ENCODE measurements at regions not wholly inside any gene's neighbourhood (a gene's known extent, or its start where the extent isn't known, plus 50 kb on each side); places are given as distances from the start of the nearest gene placed in this dataset.

DNA sequence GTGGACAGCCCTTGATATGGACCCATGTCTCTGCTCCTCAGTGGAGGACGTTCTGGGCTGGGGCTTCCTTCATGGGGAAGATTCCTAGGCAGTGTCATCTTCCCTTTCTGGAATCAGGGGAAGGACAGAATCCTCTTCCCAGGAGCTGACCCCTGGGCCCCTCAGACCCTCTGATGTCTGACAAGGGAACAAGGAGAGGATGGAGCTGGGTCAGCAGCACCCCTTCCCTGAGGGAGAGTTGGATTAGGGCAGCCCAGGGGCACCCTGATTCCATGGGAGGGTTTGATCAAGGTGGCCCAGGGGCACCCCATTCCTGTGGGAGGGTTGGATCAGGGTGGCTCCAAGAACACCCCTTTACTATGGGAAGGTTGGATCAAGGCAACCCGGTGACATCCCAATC, 86.5 kb downstream of the ACKR3 start:
- H3K27ac ChIP-seq (ENCODE audit: extremely low read depth, low read depth, low read length) = no peak overlapping the region
- ChIA-PET CTCF (ENCODE audit: low intra/inter-chr PET ratio) (no interaction called here), POLR2A (no interaction called here)
- H3K36me3 ChIP-seq (ENCODE audit: control insufficient read depth, insufficient read depth, low read length) = no peaks in the 10 kb centered on the region
- H3K4me3 ChIP-seq = no peak overlapping the region
- TF ChIP-seq ETS2 (tag; IDR thresholded peaks at IDR 0.05; ENCODE audit: borderline replicate concordance, poor library complexity, severe bottlenecking) = no peak
- no peak for TF ChIP-seq DMBX1 (CRISPR knock-in tag; IDR thresholded peaks at IDR 0.05; ENCODE audit: borderline replicate concordance)
- TF ChIP-seq, protein P1, sequence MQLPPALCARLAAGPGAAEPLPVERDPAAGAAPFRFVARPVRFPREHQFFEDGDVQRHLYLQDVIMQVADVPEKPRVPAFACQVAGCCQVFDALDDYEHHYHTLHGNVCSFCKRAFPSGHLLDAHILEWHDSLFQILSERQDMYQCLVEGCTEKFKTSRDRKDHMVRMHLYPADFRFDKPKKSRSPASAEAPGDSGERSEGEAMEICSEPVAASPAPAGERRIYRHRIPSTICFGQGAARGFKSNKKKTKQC (CRISPR knock-in tag; IDR thresholded peaks at IDR 0.05) = no peak
- no peak for TF ChIP-seq ZNF12 (CRISPR knock-in tag; IDR thresholded peaks at IDR 0.05)
- no peak for DNase-seq (ENCODE audit: extremely low read depth in 1 of 4, low spot score in 3 of 4)
- ATAC-seq = no peak
- in situ Hi-C loops (cut with MboI) (no loop called here), intact Hi-C loops (cut with micrococcal nuclease) (no loop called here)
- no peaks in the 10 kb centered on the region for H3K9me3 ChIP-seq (replicated peaks; ENCODE audit: control insufficient read depth, insufficient read depth, low read depth, low read length)
- H3K9ac ChIP-seq (ENCODE audit: insufficient read depth in 1 of 2, low read depth in 2 of 2, low read length in 2 of 2) = no peak overlapping the region
- H3K79me2 ChIP-seq (ENCODE audit: control insufficient read depth, insufficient read depth, low read length) = no peaks in the 10 kb centered on the region
- no peak overlapping the region for H3K4me2 ChIP-seq (ENCODE audit: insufficient read depth, low read length)
- H3K4me1 ChIP-seq (replicated peaks in 1 of 2; ENCODE audit: control insufficient read depth in 2 of 2, insufficient read depth in 2 of 2, low read length in 2 of 2) = no peaks in the 10 kb centered on the region
- no peak overlapping the region for H2AFZ ChIP-seq (ENCODE audit: low read depth, low read length)
- FAIRE-seq = no peak
- BruUV-seq (replicated peaks) = no TSS peak
- WGBS (ENCODE audit: insufficient coverage, low coverage, missing lambda C conversion rate) = 0% methylated on average over 1 of the region's 2 CpGs
- no peaks in the 10 kb centered on the region; a peak in 1 of 5 replicates for H3K27me3 ChIP-seq (ENCODE audit: control insufficient read depth in 2 of 2, insufficient read depth in 2 of 2, low read length in 2 of 2)
- no peaks in the 10 kb centered on the region for H4K20me1 ChIP-seq (replicated peaks; ENCODE audit: control insufficient read depth, insufficient read depth, low read length)
- H3K9me1 ChIP-seq (ENCODE audit: control insufficient read depth, insufficient read depth, low read length) = no peaks in the 10 kb centered on the region

- no peak for FAIRE-seq
- no peak for TF ChIP-seq ZBTB7A (IDR thresholded peaks at IDR 0.05; ENCODE audit: borderline replicate concordance, control insufficient read depth, low read depth, low read length)
- TF ChIP-seq, protein P2, sequence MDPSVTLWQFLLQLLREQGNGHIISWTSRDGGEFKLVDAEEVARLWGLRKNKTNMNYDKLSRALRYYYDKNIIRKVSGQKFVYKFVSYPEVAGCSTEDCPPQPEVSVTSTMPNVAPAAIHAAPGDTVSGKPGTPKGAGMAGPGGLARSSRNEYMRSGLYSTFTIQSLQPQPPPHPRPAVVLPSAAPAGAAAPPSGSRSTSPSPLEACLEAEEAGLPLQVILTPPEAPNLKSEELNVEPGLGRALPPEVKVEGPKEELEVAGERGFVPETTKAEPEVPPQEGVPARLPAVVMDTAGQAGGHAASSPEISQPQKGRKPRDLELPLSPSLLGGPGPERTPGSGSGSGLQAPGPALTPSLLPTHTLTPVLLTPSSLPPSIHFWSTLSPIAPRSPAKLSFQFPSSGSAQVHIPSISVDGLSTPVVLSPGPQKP (CRISPR knock-in tag; IDR thresholded peaks at IDR 0.05) = no peak
- TF ChIP-seq ZBED1 (IDR thresholded peaks at IDR 0.05) = no peak
- TF ChIP-seq POLR2AphosphoS5 (IDR thresholded peaks at IDR 0.05; ENCODE audit: control insufficient read depth, insufficient read depth, low read depth, low read length) = no peak
- no peak for TF ChIP-seq RFX1 (IDR thresholded peaks at IDR 0.05)
- TF ChIP-seq ILF3 (IDR thresholded peaks at IDR 0.05; ENCODE audit: borderline replicate concordance) = no peak
- TF ChIP-seq, protein P3, sequence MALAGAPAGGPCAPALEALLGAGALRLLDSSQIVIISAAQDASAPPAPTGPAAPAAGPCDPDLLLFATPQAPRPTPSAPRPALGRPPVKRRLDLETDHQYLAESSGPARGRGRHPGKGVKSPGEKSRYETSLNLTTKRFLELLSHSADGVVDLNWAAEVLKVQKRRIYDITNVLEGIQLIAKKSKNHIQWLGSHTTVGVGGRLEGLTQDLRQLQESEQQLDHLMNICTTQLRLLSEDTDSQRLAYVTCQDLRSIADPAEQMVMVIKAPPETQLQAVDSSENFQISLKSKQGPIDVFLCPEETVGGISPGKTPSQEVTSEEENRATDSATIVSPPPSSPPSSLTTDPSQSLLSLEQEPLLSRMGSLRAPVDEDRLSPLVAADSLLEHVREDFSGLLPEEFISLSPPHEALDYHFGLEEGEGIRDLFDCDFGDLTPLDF (CRISPR knock-in tag; IDR thresholded peaks at IDR 0.05) = no peak
- no peak for TF ChIP-seq MAX (CRISPR knock-in tag; IDR thresholded peaks at IDR 0.05)
- no peak for TF ChIP-seq NFIC (IDR thresholded peaks at IDR 0.05)
- no peak for TF ChIP-seq THRAP3 (IDR thresholded peaks at IDR 0.05; ENCODE audit: borderline replicate concordance)
Measured at GRCh38 chr2:236656721-236657120, 87.1 kb downstream of the ACKR3 start.

More at GRCh38 chr2:236656721-236657120, 87.1 kb downstream of the ACKR3 start:
- ChIA-PET POLR2A (no interaction called here), CTCF (ENCODE audit: low intra/inter-chr PET ratio) (no interaction called here)
- H3K9me1 ChIP-seq (ENCODE audit: control insufficient read depth, insufficient read depth, low read length) = no peaks in the 10 kb centered on the region
- H4K20me1 ChIP-seq (replicated peaks; ENCODE audit: control insufficient read depth, insufficient read depth, low read length) = no peaks in the 10 kb centered on the region
- no peak overlapping the region for H2AFZ ChIP-seq (ENCODE audit: low read depth, low read length)
- BruUV-seq (replicated peaks) = no TSS peak
- H3K9ac ChIP-seq (ENCODE audit: insufficient read depth in 1 of 2, low read depth in 2 of 2, low read length in 2 of 2) = no peak overlapping the region
- intact Hi-C loops (cut with micrococcal nuclease) (no loop called here), in situ Hi-C loops (cut with MboI) (no loop called here)
- H3K27me3 ChIP-seq (ENCODE audit: control insufficient read depth in 2 of 2, insufficient read depth in 2 of 2, low read length in 2 of 2) = no peaks in the 10 kb centered on the region; a peak in 1 of 5 replicates
- H3K4me2 ChIP-seq (ENCODE audit: insufficient read depth, low read length) = no peak overlapping the region
- H3K4me1 ChIP-seq (replicated peaks in 1 of 2; ENCODE audit: control insufficient read depth in 2 of 2, insufficient read depth in 2 of 2, low read length in 2 of 2) = no peaks in the 10 kb centered on the region
- no peaks in the 10 kb centered on the region for H3K36me3 ChIP-seq (ENCODE audit: control insufficient read depth, insufficient read depth, low read length)
- 0% methylated on average over 2 of the region's 2 CpGs for WGBS (ENCODE audit: insufficient coverage, low coverage, missing lambda C conversion rate)
- ATAC-seq = no peak
- H3K27ac ChIP-seq (ENCODE audit: extremely low read depth, low read depth, low read length) = no peak overlapping the region
- no peaks in the 10 kb centered on the region for H3K79me2 ChIP-seq (ENCODE audit: control insufficient read depth, insufficient read depth, low read length)
- no peak overlapping the region for H3K4me3 ChIP-seq
- DNase-seq (ENCODE audit: extremely low read depth in 1 of 4, low spot score in 3 of 4) = no peak
- H3K9me3 ChIP-seq (replicated peaks; ENCODE audit: control insufficient read depth, insufficient read depth, low read depth, low read length) = no peaks in the 10 kb centered on the region

All from K562 (cell line).